HL-60 (cell line): ENCODE measurements at regions not wholly inside any gene's neighbourhood (a gene's known extent, or its start where the extent isn't known, plus 50 kb on each side); places are given as distances from the start of the nearest gene placed in this dataset.

Source experiments
- DNase-seq, 2 experiments: peaks; one replicate each; pipeline ENCODE4 v3.0.0-alpha.2; 2010 to 2020; ENCODE audit warnings: low read depth in 1 of 2, low spot score in 1 of 2
- H3K27ac ChIP-seq: fragments of 250-450 bp; sonication (Bioruptor Pico); replicated peaks from 2 replicates; pipeline ENCODE4 v1.5.1; 2020; ENCODE audit warnings: mild to moderate bottlenecking, moderate library complexity
- H3K27me3 ChIP-seq: fragments of 250-450 bp; sonication (Bioruptor Pico); 2 replicates; pipeline ENCODE4 v1.5.1; 2021; ENCODE audit warnings: mild to moderate bottlenecking, moderate library complexity; ENCODE audit not compliant: insufficient read depth, poor library complexity, severe bottlenecking
- H3K4me3 ChIP-seq: replicated peaks from 2 replicates; pipeline ENCODE4 v1.5.1; 2011; ENCODE audit warnings: mild to moderate bottlenecking, control low read depth, low read length; ENCODE audit not compliant: insufficient read depth
- GABPA ChIP-seq: IDR thresholded peaks from 2 replicates; pipeline ENCODE4 v1.6.1; 2012; ENCODE audit warnings: low read depth
- POLR2AphosphoS5 ChIP-seq: IDR thresholded peaks from 2 replicates; pipeline ENCODE4 v1.6.1; 2012; ENCODE audit warnings: low read depth
- SPI1 ChIP-seq: IDR thresholded peaks from 2 replicates; pipeline ENCODE4 v1.6.1; 2012; ENCODE audit warnings: low read depth, mild to moderate bottlenecking, borderline replicate concordance
- TF ChIP-seq, protein P1 (sequence below): IDR thresholded peaks from 2 replicates; pipeline ENCODE4 v1.6.1; 2012; ENCODE audit warnings: low read depth; ENCODE audit not compliant: insufficient replicate concordance
- TF ChIP-seq, protein P2 (sequence below): IDR thresholded peaks from one replicate; pipeline ENCODE4 v1.5.1; 2011; ENCODE audit warnings: low read length, control low read depth, inconsistent platforms; ENCODE audit not compliant: insufficient read depth

DNA sequence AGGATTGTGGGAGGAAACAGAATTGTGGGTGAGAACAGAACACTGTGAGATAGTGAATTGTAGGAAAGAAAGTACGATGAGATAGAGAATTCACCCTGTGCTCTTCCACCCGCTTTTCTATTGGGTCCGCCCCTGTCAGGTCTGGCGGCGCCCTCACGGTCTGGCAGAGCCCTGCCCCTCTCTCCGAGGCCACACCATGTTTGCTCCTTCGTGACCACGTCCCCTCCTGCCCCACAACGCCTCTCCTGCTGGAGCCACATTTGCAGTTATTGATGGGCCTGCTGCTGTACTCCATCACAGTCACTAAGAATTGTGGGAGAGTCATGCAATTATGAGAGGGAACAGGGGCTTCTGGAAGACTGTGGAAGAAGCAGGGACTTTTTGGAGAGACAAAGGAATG lies 473.1 kb downstream of the KLF12 start:
- H3K27ac ChIP-seq = no peak overlapping the region
- H3K27me3 ChIP-seq = no peaks in the 10 kb centered on the region
- DNase-seq = no peak
- H3K4me3 ChIP-seq = no peak overlapping the region
- TF ChIP-seq SPI1 = no peak
- TF ChIP-seq GABPA = no peak
- TF ChIP-seq, protein P1, sequence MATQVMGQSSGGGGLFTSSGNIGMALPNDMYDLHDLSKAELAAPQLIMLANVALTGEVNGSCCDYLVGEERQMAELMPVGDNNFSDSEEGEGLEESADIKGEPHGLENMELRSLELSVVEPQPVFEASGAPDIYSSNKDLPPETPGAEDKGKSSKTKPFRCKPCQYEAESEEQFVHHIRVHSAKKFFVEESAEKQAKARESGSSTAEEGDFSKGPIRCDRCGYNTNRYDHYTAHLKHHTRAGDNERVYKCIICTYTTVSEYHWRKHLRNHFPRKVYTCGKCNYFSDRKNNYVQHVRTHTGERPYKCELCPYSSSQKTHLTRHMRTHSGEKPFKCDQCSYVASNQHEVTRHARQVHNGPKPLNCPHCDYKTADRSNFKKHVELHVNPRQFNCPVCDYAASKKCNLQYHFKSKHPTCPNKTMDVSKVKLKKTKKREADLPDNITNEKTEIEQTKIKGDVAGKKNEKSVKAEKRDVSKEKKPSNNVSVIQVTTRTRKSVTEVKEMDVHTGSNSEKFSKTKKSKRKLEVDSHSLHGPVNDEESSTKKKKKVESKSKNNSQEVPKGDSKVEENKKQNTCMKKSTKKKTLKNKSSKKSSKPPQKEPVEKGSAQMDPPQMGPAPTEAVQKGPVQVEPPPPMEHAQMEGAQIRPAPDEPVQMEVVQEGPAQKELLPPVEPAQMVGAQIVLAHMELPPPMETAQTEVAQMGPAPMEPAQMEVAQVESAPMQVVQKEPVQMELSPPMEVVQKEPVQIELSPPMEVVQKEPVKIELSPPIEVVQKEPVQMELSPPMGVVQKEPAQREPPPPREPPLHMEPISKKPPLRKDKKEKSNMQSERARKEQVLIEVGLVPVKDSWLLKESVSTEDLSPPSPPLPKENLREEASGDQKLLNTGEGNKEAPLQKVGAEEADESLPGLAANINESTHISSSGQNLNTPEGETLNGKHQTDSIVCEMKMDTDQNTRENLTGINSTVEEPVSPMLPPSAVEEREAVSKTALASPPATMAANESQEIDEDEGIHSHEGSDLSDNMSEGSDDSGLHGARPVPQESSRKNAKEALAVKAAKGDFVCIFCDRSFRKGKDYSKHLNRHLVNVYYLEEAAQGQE = no peak
- TF ChIP-seq, protein P2, sequence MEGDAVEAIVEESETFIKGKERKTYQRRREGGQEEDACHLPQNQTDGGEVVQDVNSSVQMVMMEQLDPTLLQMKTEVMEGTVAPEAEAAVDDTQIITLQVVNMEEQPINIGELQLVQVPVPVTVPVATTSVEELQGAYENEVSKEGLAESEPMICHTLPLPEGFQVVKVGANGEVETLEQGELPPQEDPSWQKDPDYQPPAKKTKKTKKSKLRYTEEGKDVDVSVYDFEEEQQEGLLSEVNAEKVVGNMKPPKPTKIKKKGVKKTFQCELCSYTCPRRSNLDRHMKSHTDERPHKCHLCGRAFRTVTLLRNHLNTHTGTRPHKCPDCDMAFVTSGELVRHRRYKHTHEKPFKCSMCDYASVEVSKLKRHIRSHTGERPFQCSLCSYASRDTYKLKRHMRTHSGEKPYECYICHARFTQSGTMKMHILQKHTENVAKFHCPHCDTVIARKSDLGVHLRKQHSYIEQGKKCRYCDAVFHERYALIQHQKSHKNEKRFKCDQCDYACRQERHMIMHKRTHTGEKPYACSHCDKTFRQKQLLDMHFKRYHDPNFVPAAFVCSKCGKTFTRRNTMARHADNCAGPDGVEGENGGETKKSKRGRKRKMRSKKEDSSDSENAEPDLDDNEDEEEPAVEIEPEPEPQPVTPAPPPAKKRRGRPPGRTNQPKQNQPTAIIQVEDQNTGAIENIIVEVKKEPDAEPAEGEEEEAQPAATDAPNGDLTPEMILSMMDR = no peak
- TF ChIP-seq POLR2AphosphoS5 = no peak

DNA sequence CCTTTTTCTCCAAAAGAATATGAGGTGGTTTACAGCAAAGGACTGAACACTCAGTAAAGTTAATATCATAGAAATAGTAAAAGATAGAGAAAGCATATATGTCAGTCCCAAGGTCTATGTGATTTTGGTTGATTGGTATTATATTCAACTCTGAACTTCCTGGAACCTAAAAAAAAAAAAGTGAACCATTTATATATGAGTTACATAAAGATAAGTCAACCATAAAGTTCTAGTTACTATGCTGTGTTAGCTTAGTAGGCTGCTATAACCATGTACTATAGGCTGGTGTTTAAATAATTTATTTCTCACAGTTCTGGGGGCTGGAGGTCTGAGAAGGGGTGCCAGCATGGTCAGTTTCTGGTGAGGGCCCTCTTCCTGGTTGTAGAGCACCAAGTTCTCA lies 475.6 kb downstream of the KLF12 start:
- H3K27me3 ChIP-seq = no peaks in the 10 kb centered on the region
- no peak overlapping the region for H3K4me3 ChIP-seq
- TF ChIP-seq SPI1 = no peak
- TF ChIP-seq POLR2AphosphoS5 = no peak
- TF ChIP-seq, protein P2 = no peak
- TF ChIP-seq, protein P1 = no peak
- no peak for TF ChIP-seq GABPA
- no peak for DNase-seq
- no peak overlapping the region for H3K27ac ChIP-seq

- Histone ChIP-seq H3K27ac (no peak overlapping the region), H3K27me3 (no peaks in the 10 kb centered on the region), H3K4me3 (no peak overlapping the region)
- DNase-seq = no peak
- TF ChIP-seq POLR2AphosphoS5 (no peak), SPI1 (no peak), GABPA (no peak)
- TF ChIP-seq, protein P1 = no peak
- TF ChIP-seq, protein P2 = no peak
These were observed 476.2 kb downstream of the KLF12 start for GRCh38 chr13:73657821-73658540.
